ENCODE measurements at regions not wholly inside any gene's neighbourhood (a gene's known extent, or its start where the extent isn't known, plus 50 kb on each side); places are given as distances from the start of the nearest gene placed in this dataset.
"Not testable (repeated sequence)": the region's sequence is repeated elsewhere in the genome, so short reads cannot be mapped to it uniquely, and the experiment has no call there.

DNA sequence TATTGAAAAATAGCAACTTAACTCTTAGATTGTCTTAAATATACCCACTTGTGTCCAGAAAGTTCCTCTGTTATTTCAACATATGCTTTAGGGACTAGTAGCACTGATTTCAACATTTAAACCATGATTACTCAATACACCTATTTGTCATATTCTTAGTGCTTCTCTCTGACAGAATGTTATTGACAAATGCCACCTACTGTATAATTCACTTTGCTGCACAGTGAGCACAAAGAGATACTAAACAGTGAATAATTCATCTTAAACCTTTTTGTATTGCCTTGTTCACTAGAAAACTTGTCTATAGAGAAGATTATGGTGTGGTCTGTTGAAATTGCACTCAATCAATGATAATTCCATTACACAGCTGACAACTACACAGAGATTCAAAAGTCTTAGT, 692.6 kb downstream of the PCDH17 start:
- no peak for DNase-seq (ENCODE audit: low spot score in 2 of 2)
- TF ChIP-seq POLR2A (IDR thresholded peaks at IDR 0.05) (no peak), EP300 (IDR thresholded peaks at IDR 0.05) (no peak)
- TF ChIP-seq, protein P1, sequence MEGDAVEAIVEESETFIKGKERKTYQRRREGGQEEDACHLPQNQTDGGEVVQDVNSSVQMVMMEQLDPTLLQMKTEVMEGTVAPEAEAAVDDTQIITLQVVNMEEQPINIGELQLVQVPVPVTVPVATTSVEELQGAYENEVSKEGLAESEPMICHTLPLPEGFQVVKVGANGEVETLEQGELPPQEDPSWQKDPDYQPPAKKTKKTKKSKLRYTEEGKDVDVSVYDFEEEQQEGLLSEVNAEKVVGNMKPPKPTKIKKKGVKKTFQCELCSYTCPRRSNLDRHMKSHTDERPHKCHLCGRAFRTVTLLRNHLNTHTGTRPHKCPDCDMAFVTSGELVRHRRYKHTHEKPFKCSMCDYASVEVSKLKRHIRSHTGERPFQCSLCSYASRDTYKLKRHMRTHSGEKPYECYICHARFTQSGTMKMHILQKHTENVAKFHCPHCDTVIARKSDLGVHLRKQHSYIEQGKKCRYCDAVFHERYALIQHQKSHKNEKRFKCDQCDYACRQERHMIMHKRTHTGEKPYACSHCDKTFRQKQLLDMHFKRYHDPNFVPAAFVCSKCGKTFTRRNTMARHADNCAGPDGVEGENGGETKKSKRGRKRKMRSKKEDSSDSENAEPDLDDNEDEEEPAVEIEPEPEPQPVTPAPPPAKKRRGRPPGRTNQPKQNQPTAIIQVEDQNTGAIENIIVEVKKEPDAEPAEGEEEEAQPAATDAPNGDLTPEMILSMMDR (IDR thresholded peaks at IDR 0.05): no peak
- Histone ChIP-seq H3K4me1 (no peaks in the 10 kb centered on the region), H3K4me3 (no peak overlapping the region), H3K27me3 (no peaks in the 10 kb centered on the region), H3K9me3 (no peaks in the 10 kb centered on the region), H3K27ac (no peak overlapping the region), H3K36me3 (no peaks in the 10 kb centered on the region)

DNA sequence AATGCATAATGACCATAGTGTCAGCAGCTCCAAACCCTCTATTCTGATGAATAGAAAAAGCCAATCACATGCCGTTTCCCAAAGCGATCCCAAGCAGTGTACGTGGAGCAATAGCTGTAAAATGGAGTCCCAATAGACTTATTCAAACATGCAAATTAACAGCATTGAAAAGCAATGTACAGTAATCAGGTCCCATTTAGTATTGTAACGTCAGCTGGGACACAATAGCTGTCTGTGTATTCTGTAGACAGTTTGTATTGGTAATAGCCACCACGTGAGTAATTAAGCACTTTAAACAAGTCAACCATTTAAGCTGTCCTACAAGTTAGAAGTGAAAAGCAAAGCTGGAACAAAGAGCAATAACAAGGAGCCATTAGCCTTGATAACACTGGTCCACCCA, 698.2 kb downstream of the PCDH17 start:
- Histone ChIP-seq H3K27me3 (no peaks in the 10 kb centered on the region), H3K9me3 (no peaks in the 10 kb centered on the region), H3K4me3 (no peak overlapping the region), H3K27ac (no peak overlapping the region), H3K4me1 (no peaks in the 10 kb centered on the region), H3K36me3 (no peaks in the 10 kb centered on the region)
- WGBS, 2 donors: 61 to 62% methylated on average over 5 of the region's 5 CpGs
- DNase-seq (ENCODE audit: low spot score in 2 of 2): no peak
- TF ChIP-seq EP300 (IDR thresholded peaks at IDR 0.05): no peak
- TF ChIP-seq POLR2A (IDR thresholded peaks at IDR 0.05): no peak
- TF ChIP-seq, protein P1 (IDR thresholded peaks at IDR 0.05): no peak

DNA sequence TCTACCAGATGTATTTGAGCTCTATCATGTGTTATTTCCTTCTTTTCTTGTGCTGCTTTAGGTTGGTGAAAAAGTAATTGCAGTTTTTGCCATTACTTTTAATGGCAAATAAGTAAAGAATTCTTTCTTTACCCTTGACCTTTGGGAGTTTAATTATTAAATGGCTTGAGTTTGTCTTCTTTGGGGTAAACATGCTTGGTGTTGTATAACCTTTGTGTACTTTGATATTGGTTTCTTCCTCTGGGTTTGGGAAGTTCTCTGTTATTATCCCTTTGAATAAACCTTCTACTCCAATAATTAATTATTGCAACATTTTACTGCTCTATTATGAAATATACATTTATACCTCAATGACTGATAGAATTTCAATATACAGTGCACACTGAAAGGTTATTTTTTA, 709.4 kb downstream of the PCDH17 start:
- H3K4me1 ChIP-seq: no peaks in the 10 kb centered on the region
- H3K9me3 ChIP-seq: no peaks in the 10 kb centered on the region
- DNase-seq (ENCODE audit: low spot score in 2 of 2): no peak
- no peak overlapping the region for H3K4me3 ChIP-seq
- H3K36me3 ChIP-seq: no peaks in the 10 kb centered on the region
- no peak overlapping the region for H3K27ac ChIP-seq
- no peaks in the 10 kb centered on the region for H3K27me3 ChIP-seq
- no peak for TF ChIP-seq POLR2A (IDR thresholded peaks at IDR 0.05)
- TF ChIP-seq, protein P1 (IDR thresholded peaks at IDR 0.05): no peak
- no peak for TF ChIP-seq EP300 (IDR thresholded peaks at IDR 0.05)

DNA sequence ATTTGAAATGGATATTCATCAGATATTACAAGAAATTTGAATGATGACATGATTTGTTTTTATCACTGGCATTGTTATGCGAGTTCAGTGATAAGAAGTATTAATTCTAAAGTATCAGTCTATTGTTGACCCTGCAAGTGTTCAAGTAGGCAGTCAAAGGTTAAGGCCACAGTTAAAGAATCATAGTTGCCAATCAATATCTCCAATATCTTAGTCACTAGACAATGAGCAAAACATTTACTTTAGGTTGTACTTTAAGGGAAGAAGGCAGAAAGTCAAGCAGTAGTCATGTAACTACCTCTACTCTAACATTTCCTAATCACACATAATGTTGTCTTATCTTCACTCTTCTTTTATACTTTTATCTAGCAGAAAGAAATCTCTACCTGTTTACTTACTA, 709.8 kb downstream of the PCDH17 start:
- Histone ChIP-seq H3K9me3 (no peaks in the 10 kb centered on the region), H3K27ac (no peak overlapping the region), H3K4me3 (no peak overlapping the region), H3K27me3 (no peaks in the 10 kb centered on the region), H3K36me3 (no peaks in the 10 kb centered on the region), H3K4me1 (no peaks in the 10 kb centered on the region)
- TF ChIP-seq, protein P1 (IDR thresholded peaks at IDR 0.05): no peak
- TF ChIP-seq EP300 (IDR thresholded peaks at IDR 0.05) (no peak), POLR2A (IDR thresholded peaks at IDR 0.05) (no peak)
- DNase-seq (ENCODE audit: low spot score in 2 of 2): no peak
- 85 to 88% methylated on average over 1 of the region's 1 CpG for WGBS, 2 donors

DNA sequence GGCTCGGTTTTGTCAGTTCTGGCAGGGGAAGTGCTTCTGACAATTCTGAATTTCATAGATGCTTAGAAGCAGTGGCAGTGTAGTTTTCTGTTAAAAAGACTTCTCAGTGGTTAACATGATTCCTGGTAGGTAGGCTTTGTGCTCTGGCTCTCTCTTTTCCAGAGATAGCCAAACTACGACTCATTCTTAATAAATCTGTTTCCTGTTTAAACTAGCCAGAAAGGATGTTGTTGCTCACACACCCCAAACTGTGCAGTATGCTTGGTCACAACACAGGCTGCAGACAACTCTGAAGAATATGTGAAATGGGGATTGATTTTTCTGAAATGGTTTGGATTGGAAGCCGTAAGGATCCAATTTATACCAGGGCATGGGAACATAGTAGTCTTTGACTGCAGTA, 711.5 kb downstream of the PCDH17 start:
- Histone ChIP-seq H3K9me3 (no peaks in the 10 kb centered on the region), H3K36me3 (no peaks in the 10 kb centered on the region), H3K4me1 (no peaks in the 10 kb centered on the region), H3K27me3 (no peaks in the 10 kb centered on the region), H3K4me3 (no peak overlapping the region), H3K27ac (no peak overlapping the region)
- TF ChIP-seq, protein P1 (IDR thresholded peaks at IDR 0.05): no peak
- TF ChIP-seq EP300 (IDR thresholded peaks at IDR 0.05): no peak
- TF ChIP-seq POLR2A (IDR thresholded peaks at IDR 0.05): no peak
- no peak for DNase-seq (ENCODE audit: low spot score in 2 of 2)
- WGBS, 2 donors: 61 to 68% methylated on average over 3 of the region's 3 CpGs

DNA sequence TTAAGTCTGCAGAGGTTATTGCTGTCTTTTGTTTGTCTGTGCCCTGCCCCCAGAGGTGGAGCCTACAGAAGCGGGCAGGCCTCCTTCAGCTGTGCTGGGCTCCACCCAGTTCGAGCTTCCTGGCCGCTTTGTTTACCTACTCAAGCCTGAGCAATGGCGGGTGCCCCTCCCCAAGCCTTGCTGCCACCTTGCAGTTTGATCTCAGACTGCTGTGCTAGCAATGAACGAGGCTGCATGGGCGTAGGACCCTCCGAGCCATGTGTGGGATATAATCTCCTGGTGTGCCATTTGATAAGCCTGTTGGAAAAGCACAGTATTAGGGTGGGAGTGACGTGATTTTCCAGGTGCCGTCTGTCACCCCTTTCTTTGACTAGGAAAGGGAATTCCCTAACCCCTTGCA, 720.6 kb downstream of the PCDH17 start:
- not testable (repeated sequence) for H3K4me1 ChIP-seq; H3K27ac ChIP-seq; H3K27me3 ChIP-seq; H3K4me3 ChIP-seq; H3K36me3 ChIP-seq; DNase-seq (ENCODE audit: low spot score in 2 of 2)
- peaks cover 0 to 18% (median 0%) of the 10 kb centered on the region in 4 donors for H3K9me3 ChIP-seq
- 89 to 99% methylated on average over 8 to 9 of the region's 9 CpGs for WGBS, 2 donors

Measured in tibial nerve (tissue), 4 donors.